Gastroesophageal sphincter (tissue), 3 donors: ENCODE measurements at regions not wholly inside any gene's neighbourhood (a gene's known extent, or its start where the extent isn't known, plus 50 kb on each side); places are given as distances from the start of the nearest gene placed in this dataset.

Source experiments
- CTCF ChIP-seq, 4 experiments: fragments of 200-600 bp in 2 of 4; fragments of 450-650 bp in 2 of 4; sonication (generic) in 1 of 4; IDR thresholded peaks; one replicate each; pipeline ENCODE4 v1.5.1; 2017 to 2019; ENCODE audit warnings: antibody characterized with exemption in 4 of 4, mild to moderate bottlenecking in 2 of 4, moderate library complexity in 2 of 4
- EP300 ChIP-seq: sonication (generic); formaldehyde crosslinking; IDR thresholded peaks from one replicate; pipeline ENCODE4 v1.6.1; 2017; ENCODE audit warnings: antibody characterized with exemption, mild to moderate bottlenecking
- POLR2A ChIP-seq, 2 donors: fragments of 450-650 bp; IDR thresholded peaks; one replicate each; pipeline ENCODE4 v1.6.1; 2017; ENCODE audit warnings: antibody characterized with exemption in 2 of 2, mild to moderate bottlenecking in 2 of 2, moderate library complexity in 1 of 2
- POLR2AphosphoS5 ChIP-seq: sonication (generic); formaldehyde crosslinking; IDR thresholded peaks from one replicate; pipeline ENCODE4 v1.6.1; 2017; ENCODE audit warnings: antibody characterized with exemption

DNA sequence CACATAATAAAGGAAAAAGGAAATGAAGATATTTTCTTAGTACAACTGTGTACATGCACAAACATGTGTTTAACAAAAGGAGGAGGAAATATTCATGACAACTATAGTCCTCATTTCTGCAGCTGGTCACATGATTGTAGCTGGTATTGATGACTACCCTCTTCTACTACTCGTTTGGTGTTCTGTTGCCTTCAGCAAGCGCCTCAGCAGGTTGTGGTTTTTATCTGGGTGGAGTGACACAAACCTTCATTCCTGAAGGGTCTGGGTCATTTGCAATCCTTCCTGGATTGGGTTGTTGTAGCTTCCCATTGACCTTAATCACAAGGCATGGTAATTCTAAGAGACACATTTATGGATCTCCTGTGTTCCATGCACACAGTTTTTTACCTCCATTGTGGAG lies 1009.9 kb upstream of the USP15 start:
- no peak for TF ChIP-seq CTCF (IDR thresholded peaks at IDR 0.05)
- TF ChIP-seq POLR2A (IDR thresholded peaks at IDR 0.05): no peak
- TF ChIP-seq POLR2AphosphoS5: no peak
- TF ChIP-seq EP300: no peak
